Stimulated activated CD4-positive, alpha-beta T cell treated with anti-CD3 and anti-CD28 coated beads, Interleukin-12 subunit alpha, Interleukin-12 subunit beta, amount 100 ng/mL, for 48 hours (primary cell): ENCODE measurements at regions not wholly inside any gene's neighbourhood (a gene's known extent, or its start where the extent isn't known, plus 50 kb on each side); places are given as distances from the start of the nearest gene placed in this dataset.
"Not testable (repeated sequence)": the region's sequence is repeated elsewhere in the genome, so short reads cannot be mapped to it uniquely, and the experiment has no call there.

Source experiments
- DNase-seq, 3 donors: peaks; one replicate each; pipeline ENCODE4 v3.0.0-alpha.2; 2020; ENCODE audit warnings: low read depth in 2 of 3, low spot score in 1 of 3

DNA sequence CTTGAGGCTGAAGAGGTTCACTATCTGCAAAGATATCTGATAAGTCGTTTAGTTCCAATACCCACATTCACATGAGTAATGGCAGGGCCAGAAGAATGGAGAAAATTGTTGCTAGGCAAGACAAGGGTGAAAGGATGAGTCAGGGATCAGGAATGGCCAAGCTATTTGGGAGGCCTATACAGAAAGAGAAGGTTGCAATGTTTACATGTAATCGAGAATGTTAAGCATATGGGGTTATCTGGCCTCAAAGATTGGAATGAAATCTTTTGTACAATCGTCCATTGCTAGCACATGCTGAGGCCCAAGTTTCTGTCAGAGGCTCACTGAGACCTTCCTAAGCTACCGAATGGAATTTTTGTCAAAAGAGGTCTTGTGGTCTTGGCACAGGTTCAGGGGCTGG lies 299.9 kb upstream of the PLD5 start:
- DNase-seq: no peak

DNA sequence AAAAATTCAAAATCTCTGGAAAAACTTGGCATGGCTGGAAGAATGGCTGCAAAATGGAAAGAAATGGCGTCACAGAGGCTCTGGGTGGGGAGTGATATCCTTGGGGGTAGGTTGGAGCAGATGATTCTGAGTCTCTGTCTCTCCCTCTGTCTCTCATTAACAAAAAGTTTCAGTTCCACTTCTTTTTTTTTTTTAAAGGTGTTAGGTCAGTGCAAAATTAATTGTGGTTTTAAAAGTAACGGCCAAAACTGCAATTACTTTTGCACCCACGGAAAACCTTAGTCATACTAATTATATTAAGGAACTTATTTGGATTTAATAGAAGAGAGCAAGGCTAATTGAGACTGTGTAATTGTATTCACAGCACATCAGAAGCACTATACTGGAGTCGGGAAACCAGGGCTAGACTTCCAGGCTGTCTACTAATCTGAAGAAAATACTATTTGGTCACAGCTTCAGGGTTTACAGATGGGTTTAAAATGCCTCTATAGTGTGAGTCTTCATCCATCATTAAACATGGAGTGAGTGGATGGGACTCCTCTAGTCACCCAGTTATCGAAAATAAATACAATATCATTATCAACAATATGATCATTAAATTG lies 289.1 kb upstream of the PLD5 start:
- no peak for DNase-seq

DNA sequence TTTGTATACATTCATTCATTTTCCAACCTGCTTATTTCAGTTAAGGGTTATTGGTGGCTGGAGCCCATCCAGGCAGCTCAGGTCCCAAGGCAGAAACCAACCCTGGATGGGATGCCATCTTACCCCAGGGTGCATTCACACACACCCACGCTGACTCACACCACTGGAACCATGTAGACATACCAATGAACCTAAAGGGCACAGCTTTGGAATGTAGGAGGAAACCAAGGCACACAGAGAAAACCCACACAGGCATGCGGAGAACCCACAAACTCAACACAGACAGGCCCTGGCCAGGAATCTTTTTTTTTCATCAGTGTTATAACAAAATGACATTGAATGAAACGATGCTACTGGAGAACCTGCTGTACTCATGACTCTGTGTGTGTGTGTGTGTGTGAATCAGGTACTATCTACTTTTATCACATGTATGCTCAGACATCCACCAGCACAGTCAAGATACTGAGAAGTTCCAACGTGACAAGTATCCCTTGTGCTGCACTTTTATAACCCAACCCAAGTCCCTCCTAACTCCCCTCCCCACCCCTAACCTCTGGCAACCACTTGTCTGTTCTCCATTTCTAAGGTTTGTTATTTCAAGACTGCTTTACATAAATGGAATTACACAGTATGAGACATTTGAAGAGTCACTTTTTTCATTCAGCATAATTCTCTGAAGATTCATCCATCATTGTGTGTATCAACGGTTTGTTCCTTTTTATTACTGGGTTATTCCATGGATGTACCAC lies 286.8 kb upstream of the PLD5 start:
- DNase-seq: no peak

DNA sequence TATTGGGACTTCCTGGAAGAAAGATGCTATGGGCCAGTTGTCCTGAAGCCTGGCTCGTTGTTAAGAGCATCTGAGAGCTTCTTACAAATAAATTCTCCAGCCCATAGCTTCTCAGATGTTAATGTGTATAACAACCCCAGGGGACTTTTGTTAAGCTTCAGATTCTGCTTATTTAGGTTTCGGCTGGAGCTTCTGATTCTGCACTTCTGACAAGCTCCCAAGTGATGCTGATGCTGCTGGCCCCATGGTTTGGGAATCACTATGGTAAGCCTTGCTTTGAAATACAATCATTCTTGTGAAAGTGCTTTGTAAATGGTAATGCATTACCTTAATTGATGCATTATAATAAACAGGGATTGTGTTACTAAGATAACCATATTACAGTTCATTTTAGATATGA lies 281.8 kb upstream of the PLD5 start:
- DNase-seq: no peak

DNA sequence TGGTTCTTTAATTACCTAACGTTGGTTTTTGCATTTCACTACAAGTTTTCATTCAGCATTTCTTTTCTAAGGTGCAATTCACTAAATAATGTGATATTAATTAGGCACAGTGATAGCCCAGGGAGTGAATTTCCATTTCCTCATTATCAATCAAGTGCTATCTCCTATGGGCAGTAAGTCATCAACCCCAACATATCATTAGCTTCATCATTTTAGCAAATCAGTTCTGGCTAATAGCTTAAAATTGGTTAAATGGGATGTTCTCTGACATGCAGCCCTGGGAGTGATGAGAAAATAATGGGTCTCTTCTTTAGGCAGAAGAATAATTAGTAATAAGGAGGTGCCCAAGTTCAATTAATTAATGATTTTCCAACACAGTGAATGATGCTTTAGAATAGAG lies 280.9 kb upstream of the PLD5 start:
- DNase-seq: not testable (repeated sequence)

DNA sequence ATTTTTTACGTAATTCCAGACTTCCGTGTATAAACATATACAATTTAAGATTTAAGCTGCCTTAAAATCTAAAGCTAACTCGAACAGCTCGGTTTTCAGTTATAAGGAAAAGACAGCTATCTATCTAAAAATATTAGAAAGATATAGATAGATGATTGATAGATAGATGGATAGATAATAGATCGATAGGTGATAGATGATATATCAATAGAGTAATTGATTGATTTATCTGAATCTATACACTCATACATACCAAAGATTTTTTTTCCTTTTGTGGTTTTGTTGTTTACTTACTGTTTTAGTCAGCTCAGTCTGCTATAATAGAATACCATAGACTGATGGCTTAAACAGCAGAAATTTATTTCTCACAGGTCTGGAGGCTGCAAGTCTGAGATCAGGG lies 278.5 kb upstream of the PLD5 start:
- DNase-seq: no peak

DNA sequence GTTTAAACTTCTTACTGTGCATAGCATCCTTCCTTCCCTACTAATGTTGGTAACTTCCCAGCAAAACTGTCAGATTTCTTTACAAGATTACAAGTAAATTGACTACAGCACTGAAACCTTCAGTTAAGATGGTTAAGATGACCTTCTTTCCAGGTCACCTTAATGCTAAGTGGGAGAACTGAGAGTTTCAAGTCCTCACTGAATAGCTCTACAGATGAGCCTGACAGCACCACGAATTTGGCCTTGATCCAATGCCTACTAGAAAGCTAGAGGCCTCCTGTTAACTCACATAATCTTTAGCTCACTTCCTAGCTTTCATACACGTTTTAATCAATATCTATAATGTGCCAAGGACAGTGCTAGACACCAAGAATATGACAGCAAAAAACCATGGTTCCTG lies 276.0 kb upstream of the PLD5 start:
- no peak for DNase-seq

DNA sequence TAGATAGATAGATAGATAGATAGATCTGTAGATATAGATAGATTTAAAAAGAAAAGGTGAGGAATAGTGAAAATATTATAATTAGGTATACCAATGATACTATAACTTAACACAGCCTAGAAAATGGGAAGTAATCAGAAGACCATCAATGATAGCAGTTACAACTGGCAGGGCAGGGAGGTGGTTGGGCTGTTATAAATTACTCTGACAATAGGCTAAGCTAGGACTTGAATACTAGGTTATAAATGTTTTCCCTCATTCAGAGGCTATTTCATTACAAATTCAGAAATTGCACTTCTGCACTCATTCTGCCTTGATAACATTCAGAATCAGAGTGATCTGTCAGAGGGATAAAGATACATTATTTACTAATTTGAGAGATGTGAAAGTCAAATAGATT lies 273.4 kb upstream of the PLD5 start:
- DNase-seq: no peak

DNA sequence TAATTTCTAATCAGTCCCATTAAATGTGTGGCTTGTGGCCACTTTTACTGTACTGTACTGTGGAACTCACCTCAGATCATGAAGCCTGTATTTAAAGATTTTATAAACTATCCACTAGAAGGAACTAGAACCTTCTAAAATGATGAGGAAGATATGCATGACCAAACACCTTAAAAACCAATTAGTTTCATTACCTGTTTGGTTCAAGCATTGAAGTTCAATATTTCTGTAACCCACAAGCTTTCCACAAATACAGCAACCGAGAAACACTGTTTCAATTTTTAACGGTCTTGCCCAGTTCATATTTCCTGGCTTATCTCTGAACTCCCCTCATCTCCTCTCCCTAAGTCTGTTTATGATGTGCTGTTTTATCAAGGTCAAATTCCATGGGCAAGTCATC lies 264.3 kb upstream of the PLD5 start:
- no peak for DNase-seq

DNA sequence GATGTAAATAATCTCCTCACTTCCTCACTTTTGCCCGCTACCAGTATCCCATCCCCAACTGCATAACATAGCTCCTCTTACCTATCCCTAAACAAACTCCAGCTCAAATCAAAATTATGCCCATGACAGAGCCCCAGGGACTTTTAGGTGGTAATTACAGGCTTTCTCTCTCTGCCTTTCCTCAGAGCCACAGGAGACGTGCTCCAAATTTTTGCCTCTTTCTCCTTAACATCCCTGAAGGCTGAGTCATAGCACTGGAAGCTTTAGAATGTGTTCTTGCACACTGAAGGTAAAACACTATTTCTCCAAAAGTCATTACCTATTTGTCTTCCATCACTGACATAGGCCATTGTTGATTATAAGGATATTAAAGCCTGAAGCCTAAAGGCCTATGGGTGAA lies 263.5 kb upstream of the PLD5 start:
- no peak for DNase-seq

DNA sequence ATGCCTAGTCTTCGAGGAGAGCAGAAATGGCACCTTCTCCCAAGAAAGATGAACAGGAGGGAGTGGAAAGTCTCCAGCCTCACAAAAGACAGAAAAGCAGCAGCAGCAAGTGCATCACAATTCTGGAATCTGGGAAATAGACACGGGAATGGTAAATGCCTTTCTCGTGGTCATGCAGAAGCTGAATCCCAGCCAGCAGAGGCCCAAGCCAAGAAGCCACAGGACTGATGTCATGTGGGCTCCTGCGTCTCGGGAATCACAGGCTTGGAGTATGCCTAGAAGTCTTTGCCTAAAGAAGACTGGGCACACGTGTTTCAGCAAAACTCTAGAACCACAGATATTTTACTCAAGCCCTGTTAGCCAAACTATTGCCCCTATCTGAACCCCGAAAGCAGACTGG lies 260.3 kb upstream of the PLD5 start:
- DNase-seq: no peak

DNA sequence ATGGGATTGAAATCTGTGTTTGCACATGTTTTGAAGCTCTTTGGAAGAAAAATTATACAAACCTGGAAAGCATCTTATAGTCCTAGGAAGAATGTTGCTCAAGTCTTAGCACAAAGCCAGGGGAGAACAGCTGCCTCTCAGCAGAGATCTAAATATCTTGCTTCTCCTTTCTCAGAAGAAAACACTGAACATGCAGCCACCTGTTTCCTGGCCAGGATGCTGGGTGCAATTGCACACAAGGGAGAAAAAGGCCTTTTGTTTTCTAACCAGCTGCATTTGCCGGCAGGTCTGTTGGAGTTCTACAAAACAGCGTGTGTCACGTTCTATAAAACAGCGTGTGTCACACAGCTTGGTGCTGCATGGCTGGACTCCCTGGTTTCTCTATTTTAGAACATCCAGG lies 259.6 kb upstream of the PLD5 start:
- no peak for DNase-seq

DNA sequence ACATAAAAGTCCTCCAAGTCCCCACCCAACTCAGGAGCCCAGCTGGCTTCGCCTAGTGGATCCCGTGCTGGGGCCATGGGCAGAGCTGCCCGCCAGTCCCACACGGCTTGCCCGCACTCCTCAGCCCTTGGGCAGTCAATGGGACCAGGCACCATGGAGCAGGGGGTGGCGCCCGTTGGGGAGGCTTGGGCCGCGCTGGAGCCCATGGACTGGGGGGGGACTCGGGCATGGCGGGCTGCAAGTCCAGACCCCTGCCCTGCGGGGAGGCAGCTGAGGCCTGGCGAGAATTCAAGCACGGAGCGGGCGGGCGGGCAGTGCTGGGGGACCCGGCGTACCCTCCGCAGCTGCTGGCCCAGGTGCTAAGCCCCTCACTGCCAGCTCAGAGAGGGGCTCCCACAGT lies 249.8 kb upstream of the PLD5 start:
- DNase-seq: no peak

DNA sequence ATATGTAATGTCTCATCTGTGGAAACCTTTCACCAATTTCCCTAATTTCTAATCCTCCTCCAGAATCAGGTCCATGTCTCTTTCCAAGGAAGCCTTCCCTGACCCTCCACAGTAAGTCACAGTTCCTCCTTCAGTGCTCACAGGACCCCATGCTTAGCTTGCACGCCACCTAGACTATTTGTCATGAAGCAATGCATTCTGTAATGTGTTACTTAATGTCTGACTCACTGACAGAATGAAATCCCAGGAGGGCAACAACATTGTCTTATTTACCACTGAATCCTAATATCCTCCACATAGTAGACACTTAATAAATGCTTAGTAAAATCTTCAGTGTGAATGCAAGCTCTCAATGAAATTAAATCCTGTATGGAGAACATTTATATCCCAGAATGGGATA lies 245.9 kb upstream of the PLD5 start:
- DNase-seq: no peak

DNA sequence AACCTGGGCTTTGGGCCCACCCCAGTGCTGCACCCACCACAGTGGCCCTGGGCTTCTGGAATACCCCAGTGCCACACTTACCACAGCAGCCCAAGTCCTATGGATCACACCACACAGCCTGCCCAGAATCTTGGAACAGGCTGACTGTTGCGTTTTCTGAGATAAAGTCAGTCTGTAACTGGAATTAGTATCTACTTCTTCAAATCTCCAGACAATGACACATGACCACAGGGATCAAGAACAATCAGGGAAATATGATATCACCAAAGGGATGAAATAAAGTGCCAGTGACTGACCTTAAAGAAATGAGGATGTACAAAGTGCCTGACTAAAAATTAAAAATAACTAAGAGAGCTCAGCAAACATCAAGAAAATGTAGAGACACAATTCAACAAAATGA lies 239.7 kb upstream of the PLD5 start:
- DNase-seq: no peak

DNA sequence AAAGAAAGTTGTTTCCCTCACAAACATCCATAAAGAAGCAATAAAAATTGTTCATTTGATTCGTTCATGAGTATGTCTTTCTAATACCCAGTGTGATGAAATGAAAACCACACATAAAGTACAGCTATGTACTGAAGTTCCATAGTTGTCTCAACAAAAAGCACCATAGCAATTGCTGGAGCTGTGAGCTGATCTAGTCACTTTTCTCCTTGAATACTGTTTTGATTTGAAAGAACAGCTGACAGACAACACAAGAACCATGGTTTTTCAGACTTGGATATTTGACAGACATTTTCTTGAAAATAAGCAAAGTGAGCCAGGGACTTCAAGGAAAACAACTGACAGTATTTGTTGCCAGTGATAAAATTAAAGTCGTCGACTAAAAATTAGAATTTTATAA lies 237.1 kb upstream of the PLD5 start:
- no peak for DNase-seq

DNA sequence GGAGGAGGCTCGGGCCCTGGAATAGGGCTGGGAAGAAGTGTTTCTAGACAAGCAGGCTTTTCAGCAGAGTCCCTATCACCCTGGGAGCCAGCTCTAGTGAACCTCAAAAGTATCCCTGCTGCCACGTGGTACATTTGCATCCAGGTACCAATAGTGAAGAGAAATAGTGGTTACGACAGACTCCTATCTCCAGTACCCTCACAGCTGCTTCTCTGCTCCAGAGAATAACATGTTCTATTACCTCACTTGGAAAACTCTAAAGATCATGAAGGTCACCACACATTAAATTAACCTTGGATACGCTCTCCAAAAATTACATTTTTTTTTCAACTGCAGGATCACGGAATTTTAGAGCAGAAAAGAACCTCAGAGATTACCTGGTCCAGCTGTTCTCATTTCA lies 230.4 kb upstream of the PLD5 start:
- DNase-seq: no peak

DNA sequence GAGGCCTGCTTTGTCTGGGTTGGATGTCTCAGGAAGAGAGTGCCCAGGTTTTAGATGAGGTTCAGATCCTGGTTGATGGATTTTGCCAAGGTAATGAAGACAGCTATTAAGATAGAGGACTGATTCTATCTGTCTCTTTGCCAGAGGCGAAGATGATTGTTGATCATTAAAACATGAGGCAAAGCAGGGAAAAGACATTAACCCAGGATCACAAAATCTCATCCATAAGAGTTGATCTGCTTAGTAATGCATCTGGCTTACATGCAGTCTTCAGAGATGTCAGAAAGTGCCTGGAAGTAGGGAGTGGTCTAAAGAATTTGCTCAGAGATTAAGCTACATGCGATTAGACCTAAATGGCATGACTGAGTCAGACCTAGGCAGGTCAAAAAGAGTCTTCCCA lies 229.6 kb upstream of the PLD5 start:
- no peak for DNase-seq

DNA sequence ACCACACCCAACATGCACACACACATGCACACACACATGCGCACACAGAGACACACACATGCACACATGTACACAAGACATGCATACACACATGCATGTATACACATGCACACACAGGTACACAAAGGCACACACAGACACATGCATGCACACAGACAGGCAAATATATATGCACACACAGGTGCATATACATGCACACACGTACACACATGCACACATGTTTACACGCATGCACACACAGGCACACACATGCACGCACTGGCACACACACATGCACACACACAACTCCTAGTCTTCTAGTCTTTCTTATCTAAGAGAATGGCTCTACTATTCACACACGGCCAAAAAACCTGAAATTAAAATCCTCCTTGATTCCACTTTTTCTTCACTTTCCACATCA lies 222.7 kb upstream of the PLD5 start:
- no peak for DNase-seq

DNA sequence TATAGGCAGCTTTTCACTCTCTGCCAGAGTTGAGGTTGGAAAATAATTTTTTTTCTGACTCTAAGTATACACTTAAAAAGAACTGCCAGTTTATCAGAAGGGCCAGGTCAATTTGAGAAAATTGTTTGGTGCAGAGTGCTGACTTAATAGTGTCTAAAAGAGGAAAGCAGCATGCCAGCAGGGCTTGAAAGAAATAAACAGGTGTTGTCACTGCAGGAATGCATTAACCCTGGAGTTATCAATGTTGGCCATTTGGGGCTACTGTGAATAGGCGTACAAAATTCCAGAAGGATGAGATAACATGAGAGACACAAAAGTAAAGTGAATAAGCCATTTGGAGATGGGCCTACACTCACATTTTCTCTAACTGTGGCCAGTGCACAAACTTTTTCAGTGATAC lies 220.6 kb upstream of the PLD5 start:
- DNase-seq: no peak

DNA sequence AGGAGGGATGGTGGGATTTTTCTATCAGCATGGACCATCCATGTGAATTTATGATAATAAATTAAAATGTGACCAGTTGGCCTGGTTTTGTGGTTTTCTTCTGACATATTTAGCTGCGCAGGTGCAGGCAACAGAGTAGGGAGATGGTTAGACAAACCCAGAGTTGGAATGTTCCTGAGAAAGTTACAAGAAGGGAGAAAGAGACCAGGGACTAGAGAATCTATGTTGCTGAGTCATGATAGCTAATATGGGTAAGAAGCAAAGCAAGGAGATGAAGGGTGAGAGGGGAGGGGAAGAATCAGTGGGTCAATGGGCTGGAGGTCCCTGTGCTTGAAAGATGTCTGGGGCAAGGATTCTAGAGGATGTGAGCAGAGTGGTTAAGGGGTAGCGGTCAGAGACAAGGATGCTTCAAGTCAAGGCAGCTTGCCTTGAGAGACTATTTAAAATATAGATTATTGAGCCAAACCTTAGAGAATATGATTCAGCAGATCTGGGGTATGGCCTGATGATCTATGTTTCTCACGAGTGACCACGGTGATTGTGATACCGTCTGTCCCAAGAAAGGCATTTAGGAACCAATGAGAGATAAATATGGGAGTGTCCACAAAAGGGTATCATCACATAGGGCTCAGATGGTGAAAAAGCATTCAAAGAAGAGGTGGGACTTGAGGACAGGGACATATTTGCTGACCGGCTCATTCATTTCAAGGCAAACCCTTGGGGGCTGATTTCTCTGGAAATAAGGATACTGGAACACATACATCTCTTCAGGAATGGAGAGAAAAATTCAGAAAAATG lies 219.7 kb upstream of the PLD5 start:
- no peak for DNase-seq
